Panc1 (cell line): ENCODE measurements at regions not wholly inside any gene's neighbourhood (a gene's known extent, or its start where the extent isn't known, plus 50 kb on each side); places are given as distances from the start of the nearest gene placed in this dataset.

Source experiments
- ATAC-seq: fragments of 200-7000 bp; cut with Tn5 transposase; 2 replicates; pipeline ENCODE4 v1.9.1; 2020; ENCODE audit warnings: mild to moderate bottlenecking, moderate library complexity
- BruUV-seq: library from RNA; stranded (reverse); fragments of 400-500 nt; replicated peaks from 2 replicates; lab custom pipeline; 2021; lab: Mats Ljungman, UMichigan
- CTCF ChIA-PET: fragments of 300-600 bp; sonication (Branson Sonifier 250); formaldehyde crosslinking; loops from one replicate; lab custom pipeline; 2022; ENCODE audit warnings: antibody characterized with exemption; lab: Charles Lee
- POLR2A ChIA-PET: fragments of 300-600 bp; sonication (Branson Sonifier 250); formaldehyde crosslinking; loops from one replicate; lab custom pipeline; 2022; ENCODE audit warnings: antibody characterized with exemption; lab: Charles Lee
- DNase-seq: peaks from one replicate; pipeline ENCODE4 v3.0.0-alpha.2; 2010; ENCODE audit warnings: low read depth, low spot score
- H3K27ac ChIP-seq: 2 replicates; pipeline ENCODE4 v1.5.1; 2011; ENCODE audit warnings: mild to moderate bottlenecking, low read length, inconsistent platforms
- H3K27me3 ChIP-seq: fragments of 200-500 bp; sonication (Bioruptor generic); 2 replicates; pipeline ENCODE4 v1.6.0; 2014; ENCODE audit warnings: low read length, inconsistent platforms; ENCODE audit not compliant: control insufficient read depth, insufficient read depth
- H3K36me3 ChIP-seq: fragments of 200-500 bp; sonication (Bioruptor generic); 2 replicates; pipeline ENCODE4 v1.5.1; 2014; ENCODE audit warnings: inconsistent platforms, mild to moderate bottlenecking, low read length, moderate library complexity; ENCODE audit not compliant: control insufficient read depth, insufficient read depth
- H3K4me1 ChIP-seq: 2 replicates; pipeline ENCODE4 v1.5.1; 2011; ENCODE audit warnings: inconsistent platforms, mild to moderate bottlenecking, low read length, moderate library complexity; ENCODE audit not compliant: control insufficient read depth, insufficient read depth
- H3K4me3 ChIP-seq, 2 experiments: 2 replicates each; pipeline ENCODE4 v1.5.1; 2011 to 2012; ENCODE audit warnings: low read depth in 2 of 2, low read length in 2 of 2, mild to moderate bottlenecking in 2 of 2, inconsistent platforms in 1 of 2, moderate library complexity in 1 of 2
- H3K9me3 ChIP-seq: fragments of 200-500 bp; sonication (Bioruptor generic); 2 replicates; pipeline ENCODE4 v1.5.1; 2014; ENCODE audit warnings: low read depth, mild to moderate bottlenecking, inconsistent platforms, low read length, moderate library complexity; ENCODE audit not compliant: control insufficient read depth, insufficient read depth
- CTCF ChIP-seq: fragments of 450-650 bp; IDR thresholded peaks from 2 replicates; pipeline ENCODE4 v1.5.1; 2017; ENCODE audit warnings: mild to moderate bottlenecking
- POLR2AphosphoS5 ChIP-seq: IDR thresholded peaks from 2 replicates; pipeline ENCODE4 v1.6.1; 2012; ENCODE audit warnings: mild to moderate bottlenecking, low read depth, low read length, moderate library complexity
- SIN3A ChIP-seq: IDR thresholded peaks from 2 replicates; pipeline ENCODE4 v1.6.1; 2012; ENCODE audit warnings: low read depth, mild to moderate bottlenecking, low read length, moderate library complexity, borderline replicate concordance; ENCODE audit not compliant: insufficient read depth
- TCF7L2 ChIP-seq: IDR thresholded peaks from 2 replicates; pipeline ENCODE4 v1.6.1; 2011; ENCODE audit warnings: mild to moderate bottlenecking, low read depth, low read length, inconsistent platforms
- in situ Hi-C: cut with HindIII; loops from 2 replicates; pipeline ENCODE4 v1.10.0; 2016; ENCODE audit warnings: low sequenced_read_pairs, low pct_unique_long_range_greater_than_20kb
- intact Hi-C: fragments of 100-400 bp; cut with micrococcal nuclease; formaldehyde crosslinking; loops from one replicate; pipeline ENCODE4 v1.10.0; 2022; ENCODE audit not compliant: unreplicated experiment
- TF ChIP-seq, protein P1 (sequence below), 2 experiments: IDR thresholded peaks; 2 replicates each; pipeline ENCODE4 v1.6.1; 2011 to 2012; ENCODE audit warnings: low read depth in 2 of 2, control low read depth in 1 of 2, low read length in 1 of 2, mild to moderate bottlenecking in 1 of 2, moderate library complexity in 1 of 2; ENCODE audit not compliant: insufficient read depth in 1 of 2

- TF ChIP-seq CTCF (no peak), SIN3A (no peak), POLR2AphosphoS5 (no peak), TCF7L2 (no peak)
- TF ChIP-seq, protein P1, sequence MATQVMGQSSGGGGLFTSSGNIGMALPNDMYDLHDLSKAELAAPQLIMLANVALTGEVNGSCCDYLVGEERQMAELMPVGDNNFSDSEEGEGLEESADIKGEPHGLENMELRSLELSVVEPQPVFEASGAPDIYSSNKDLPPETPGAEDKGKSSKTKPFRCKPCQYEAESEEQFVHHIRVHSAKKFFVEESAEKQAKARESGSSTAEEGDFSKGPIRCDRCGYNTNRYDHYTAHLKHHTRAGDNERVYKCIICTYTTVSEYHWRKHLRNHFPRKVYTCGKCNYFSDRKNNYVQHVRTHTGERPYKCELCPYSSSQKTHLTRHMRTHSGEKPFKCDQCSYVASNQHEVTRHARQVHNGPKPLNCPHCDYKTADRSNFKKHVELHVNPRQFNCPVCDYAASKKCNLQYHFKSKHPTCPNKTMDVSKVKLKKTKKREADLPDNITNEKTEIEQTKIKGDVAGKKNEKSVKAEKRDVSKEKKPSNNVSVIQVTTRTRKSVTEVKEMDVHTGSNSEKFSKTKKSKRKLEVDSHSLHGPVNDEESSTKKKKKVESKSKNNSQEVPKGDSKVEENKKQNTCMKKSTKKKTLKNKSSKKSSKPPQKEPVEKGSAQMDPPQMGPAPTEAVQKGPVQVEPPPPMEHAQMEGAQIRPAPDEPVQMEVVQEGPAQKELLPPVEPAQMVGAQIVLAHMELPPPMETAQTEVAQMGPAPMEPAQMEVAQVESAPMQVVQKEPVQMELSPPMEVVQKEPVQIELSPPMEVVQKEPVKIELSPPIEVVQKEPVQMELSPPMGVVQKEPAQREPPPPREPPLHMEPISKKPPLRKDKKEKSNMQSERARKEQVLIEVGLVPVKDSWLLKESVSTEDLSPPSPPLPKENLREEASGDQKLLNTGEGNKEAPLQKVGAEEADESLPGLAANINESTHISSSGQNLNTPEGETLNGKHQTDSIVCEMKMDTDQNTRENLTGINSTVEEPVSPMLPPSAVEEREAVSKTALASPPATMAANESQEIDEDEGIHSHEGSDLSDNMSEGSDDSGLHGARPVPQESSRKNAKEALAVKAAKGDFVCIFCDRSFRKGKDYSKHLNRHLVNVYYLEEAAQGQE (IDR thresholded peaks at IDR 0.05; ENCODE audit: insufficient read depth in 1 of 2, low read depth in 2 of 2, low read length in 1 of 2), result no peak
- no peak for ATAC-seq
- Histone ChIP-seq H3K9me3 (no peaks in the 10 kb centered on the region), H3K27me3 (no peaks in the 10 kb centered on the region), H3K4me1 (no peaks in the 10 kb centered on the region), H3K27ac (no peak overlapping the region), H3K36me3 (no peaks in the 10 kb centered on the region), H3K4me3 (no peak overlapping the region)
- intact Hi-C loops (no loop called here), in situ Hi-C loops (no loop called here)
- DNase-seq, result no peak
- ChIA-PET CTCF (no interaction called here), POLR2A (no interaction called here)
- no TSS peak for BruUV-seq
These were observed 185.4 kb upstream of the MTMR8 start for GRCh38 chrX:64580605-64581004.

- H3K36me3 ChIP-seq, result no peaks in the 10 kb centered on the region
- DNase-seq (no peak), ATAC-seq (no peak)
- H3K4me3 ChIP-seq, result no peak overlapping the region
- no TSS peak for BruUV-seq
- TF ChIP-seq POLR2AphosphoS5 (no peak), SIN3A (no peak), TCF7L2 (no peak), CTCF (no peak)
- TF ChIP-seq, protein P1 (IDR thresholded peaks at IDR 0.05; ENCODE audit: insufficient read depth in 1 of 2, low read depth in 2 of 2, low read length in 1 of 2), result no peak
- in situ Hi-C loops, result no loop called here
- no peak overlapping the region for H3K27ac ChIP-seq
- intact Hi-C loops, result no loop called here
- ChIA-PET CTCF (no interaction called here), POLR2A (no interaction called here)
- H3K9me3 ChIP-seq, result no peaks in the 10 kb centered on the region
- no peaks in the 10 kb centered on the region for H3K4me1 ChIP-seq
- H3K27me3 ChIP-seq, result no peaks in the 10 kb centered on the region
These were observed 184.8 kb upstream of the MTMR8 start for GRCh38 chrX:64580035-64580434.
